Loucy (cell line): ENCODE measurements at regions not wholly inside any gene's neighbourhood (a gene's known extent, or its start where the extent isn't known, plus 50 kb on each side); places are given as distances from the start of the nearest gene placed in this dataset.

Experiments
- H2AFZ ChIP-seq: fragments of 200-600 bp; sonication (generic); 2 replicates; pipeline ENCODE4 v1.6.0; 2016; ENCODE audit warnings: antibody characterized with exemption, mild to moderate bottlenecking, low read length, moderate library complexity
- H3F3A ChIP-seq: fragments of 200-600 bp; 2 replicates; pipeline ENCODE4 v1.6.0; 2016; ENCODE audit warnings: antibody characterized with exemption, low read depth, mild to moderate bottlenecking
- H3K27me3 ChIP-seq: fragments of 200-600 bp; sonication (generic); 2 replicates; pipeline ENCODE4 v1.6.1; 2014; ENCODE audit warnings: low read length, mild to moderate bottlenecking; ENCODE audit not compliant: insufficient read depth, poor library complexity, severe bottlenecking
- H3K36me3 ChIP-seq: fragments of 200-600 bp; sonication (generic); 2 replicates; pipeline ENCODE4 v1.6.1; 2016; ENCODE audit warnings: low read length; ENCODE audit not compliant: insufficient read depth
- H3K4me1 ChIP-seq: fragments of 200-600 bp; sonication (generic); 2 replicates; pipeline ENCODE4 v1.5.1; 2014; ENCODE audit warnings: low read length, mild to moderate bottlenecking; ENCODE audit not compliant: insufficient read depth, poor library complexity, severe bottlenecking
- H3K4me2 ChIP-seq: fragments of 200-600 bp; sonication (generic); 2 replicates; pipeline ENCODE4 v1.6.0; 2014; ENCODE audit warnings: antibody characterized with exemption, low read length, low read depth, mild to moderate bottlenecking; ENCODE audit not compliant: poor library complexity, severe bottlenecking
- H3K4me3 ChIP-seq: fragments of 200-600 bp; sonication (generic); 2 replicates; pipeline ENCODE4 v1.5.1; 2014; ENCODE audit warnings: low read length, mild to moderate bottlenecking, mixed read lengths; ENCODE audit not compliant: poor library complexity, severe bottlenecking
- H3K79me2 ChIP-seq: fragments of 200-600 bp; sonication (generic); 2 replicates; pipeline ENCODE4 v1.6.1; 2014; ENCODE audit warnings: low read length; ENCODE audit not compliant: insufficient read depth
- H3K9ac ChIP-seq: fragments of 200-600 bp; sonication (generic); 2 replicates; pipeline ENCODE4 v1.6.0; 2014; ENCODE audit warnings: mild to moderate bottlenecking, low read depth, low read length, moderate library complexity; ENCODE audit not compliant: poor library complexity, severe bottlenecking
- H3K9me2 ChIP-seq: fragments of 200-600 bp; sonication (generic); replicated peaks from 2 replicates; pipeline ENCODE4 v1.6.1; 2016; ENCODE audit warnings: low read depth, low read length, mixed read lengths
- H3K9me3 ChIP-seq: fragments of 200-600 bp; sonication (generic); 2 replicates; pipeline ENCODE4 v1.6.1; 2014; ENCODE audit warnings: mild to moderate bottlenecking, antibody characterized with exemption, low read length, low read depth; ENCODE audit not compliant: insufficient read depth
- H4K20me1 ChIP-seq: fragments of 200-600 bp; sonication (generic); 2 replicates; pipeline ENCODE4 v1.6.0; 2014; ENCODE audit warnings: antibody characterized with exemption, low read length, mild to moderate bottlenecking; ENCODE audit not compliant: insufficient read depth, poor library complexity, severe bottlenecking
- EZH2phosphoT487 ChIP-seq: fragments of 200-600 bp; IDR thresholded peaks from 2 replicates; pipeline ENCODE4 v1.6.1; 2018; ENCODE audit warnings: antibody characterized with exemption, mild to moderate bottlenecking, moderate library complexity, borderline replicate concordance
- TF ChIP-seq, protein P1 (sequence below): fragments of 200-600 bp; sonication (generic); conservative IDR thresholded peaks from 2 replicates; pipeline ENCODE4 v1.5.1; 2014; ENCODE audit warnings: mild to moderate bottlenecking, antibody characterized with exemption, low read length

GRCh38 chr3:10599444-10599843 lies 94.1 kb upstream of the ATP2B2 start:
- H3K4me2 ChIP-seq, result no peak overlapping the region
- H4K20me1 ChIP-seq, result no peaks in the 10 kb centered on the region
- no peak overlapping the region for H3K4me3 ChIP-seq
- H3K9ac ChIP-seq, result no peak overlapping the region
- no peaks in the 10 kb centered on the region for H3F3A ChIP-seq
- H3K27me3 ChIP-seq, result no peaks in the 10 kb centered on the region
- H3K79me2 ChIP-seq, result no peaks in the 10 kb centered on the region
- H3K9me2 ChIP-seq, result no peaks in the 10 kb centered on the region
- no peak overlapping the region for H2AFZ ChIP-seq
- peaks cover 8% of the 10 kb centered on the region for H3K4me1 ChIP-seq
- TF ChIP-seq EZH2phosphoT487, result no peak
- TF ChIP-seq, protein P1, sequence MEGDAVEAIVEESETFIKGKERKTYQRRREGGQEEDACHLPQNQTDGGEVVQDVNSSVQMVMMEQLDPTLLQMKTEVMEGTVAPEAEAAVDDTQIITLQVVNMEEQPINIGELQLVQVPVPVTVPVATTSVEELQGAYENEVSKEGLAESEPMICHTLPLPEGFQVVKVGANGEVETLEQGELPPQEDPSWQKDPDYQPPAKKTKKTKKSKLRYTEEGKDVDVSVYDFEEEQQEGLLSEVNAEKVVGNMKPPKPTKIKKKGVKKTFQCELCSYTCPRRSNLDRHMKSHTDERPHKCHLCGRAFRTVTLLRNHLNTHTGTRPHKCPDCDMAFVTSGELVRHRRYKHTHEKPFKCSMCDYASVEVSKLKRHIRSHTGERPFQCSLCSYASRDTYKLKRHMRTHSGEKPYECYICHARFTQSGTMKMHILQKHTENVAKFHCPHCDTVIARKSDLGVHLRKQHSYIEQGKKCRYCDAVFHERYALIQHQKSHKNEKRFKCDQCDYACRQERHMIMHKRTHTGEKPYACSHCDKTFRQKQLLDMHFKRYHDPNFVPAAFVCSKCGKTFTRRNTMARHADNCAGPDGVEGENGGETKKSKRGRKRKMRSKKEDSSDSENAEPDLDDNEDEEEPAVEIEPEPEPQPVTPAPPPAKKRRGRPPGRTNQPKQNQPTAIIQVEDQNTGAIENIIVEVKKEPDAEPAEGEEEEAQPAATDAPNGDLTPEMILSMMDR, result no peak
- no peaks in the 10 kb centered on the region for H3K36me3 ChIP-seq
- H3K9me3 ChIP-seq, result no peaks in the 10 kb centered on the region

DNA sequence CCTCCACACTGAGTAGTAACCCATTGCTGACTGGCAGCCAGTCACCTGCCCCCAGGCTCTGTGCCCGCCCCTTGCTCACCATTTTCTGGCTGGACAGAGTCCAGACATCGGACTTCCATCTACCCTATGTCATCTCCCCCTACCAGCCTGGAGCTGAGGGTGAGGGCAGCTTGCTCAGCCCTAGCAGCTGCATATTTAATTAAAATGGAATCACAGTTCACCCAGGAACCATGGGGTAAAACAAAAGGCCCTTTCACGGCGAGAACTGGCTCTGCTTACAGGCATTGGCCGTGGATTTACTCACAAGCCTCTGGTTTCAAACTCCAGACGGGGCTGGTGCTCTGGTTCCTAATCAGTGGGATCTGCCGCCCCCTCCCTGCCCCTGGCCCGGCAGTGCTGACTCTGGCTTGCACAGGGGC lies 94.9 kb upstream of the ATP2B2 start:
- H3K9me2 ChIP-seq, result no peaks in the 10 kb centered on the region
- peaks cover 8% of the 10 kb centered on the region for H3K4me1 ChIP-seq
- no peak overlapping the region for H3K4me2 ChIP-seq
- no peak overlapping the region for H3K4me3 ChIP-seq
- H2AFZ ChIP-seq, result no peak overlapping the region
- H4K20me1 ChIP-seq, result no peaks in the 10 kb centered on the region
- no peaks in the 10 kb centered on the region for H3K36me3 ChIP-seq
- no peaks in the 10 kb centered on the region for H3F3A ChIP-seq
- no peaks in the 10 kb centered on the region for H3K79me2 ChIP-seq
- no peak for TF ChIP-seq EZH2phosphoT487
- TF ChIP-seq, protein P1, result no peak
- no peak overlapping the region for H3K9ac ChIP-seq
- no peaks in the 10 kb centered on the region for H3K9me3 ChIP-seq
- H3K27me3 ChIP-seq, result no peaks in the 10 kb centered on the region

GRCh38 chr3:10600726-10601125 lies 95.3 kb upstream of the ATP2B2 start:
- Histone ChIP-seq H3K79me2 (no peaks in the 10 kb centered on the region), H2AFZ (no peak overlapping the region), H3K4me3 (no peak overlapping the region), H3K9me3 (no peaks in the 10 kb centered on the region), H3K36me3 (no peaks in the 10 kb centered on the region), H3K4me2 (no peak overlapping the region), H4K20me1 (no peaks in the 10 kb centered on the region), H3K27me3 (no peaks in the 10 kb centered on the region), H3K9me2 (no peaks in the 10 kb centered on the region), H3F3A (no peaks in the 10 kb centered on the region), H3K4me1 (peaks cover 8% of the 10 kb centered on the region), H3K9ac (no peak overlapping the region)
- no peak for TF ChIP-seq EZH2phosphoT487
- TF ChIP-seq, protein P1, result no peak
